HEK293 (cell line): ENCODE measurements at regions not wholly inside any gene's neighbourhood (a gene's known extent, or its start where the extent isn't known, plus 50 kb on each side); places are given as distances from the start of the nearest gene placed in this dataset.

Source experiments
- CTCF ChIA-PET: fragments of 350-600 bp; formaldehyde crosslinking; extraction: SDS; loops from one replicate; lab custom pipeline; 2021; ENCODE audit warnings: antibody characterized with exemption; lab: Yijun Ruan, JAX
- POLR2A ChIA-PET: fragments of 300-600 bp; formaldehyde crosslinking; extraction: SDS; loops from one replicate; lab custom pipeline; 2020; ENCODE audit warnings: antibody characterized with exemption, inconsistent platforms; lab: Yijun Ruan, JAX
- H3K27ac ChIP-seq: fragments of 200-500 bp; sonication (Bioruptor generic); 2 replicates; pipeline ENCODE4 v1.5.1; 2014; ENCODE audit warnings: low read depth, low read length, control low read depth, inconsistent platforms; ENCODE audit errors: extremely low read depth
- H3K36me3 ChIP-seq, 2 experiments: fragments of 200-500 bp in 1 of 2; sonication (Bioruptor generic) in 1 of 2; 1 replicate in 1 of 2; 2 replicates in 1 of 2; pipeline ENCODE4 v1.5.1; 2014 to 2017; ENCODE audit warnings: inconsistent platforms in 2 of 2, low read length in 2 of 2; ENCODE audit not compliant: control insufficient read depth in 2 of 2, insufficient read depth in 1 of 2
- H3K4me1 ChIP-seq: fragments of 200-500 bp; sonication (Bioruptor generic); 2 replicates; pipeline ENCODE4 v1.5.1; 2014; ENCODE audit warnings: mild to moderate bottlenecking, low read length, inconsistent platforms; ENCODE audit not compliant: control insufficient read depth, insufficient read depth
- H3K4me3 ChIP-seq: 2 replicates; pipeline ENCODE4 v1.5.1; 2011; ENCODE audit warnings: low read depth, mild to moderate bottlenecking, control low read depth, low read length, moderate library complexity
- H3K9me3 ChIP-seq: fragments of 200-500 bp; sonication (Bioruptor generic); 2 replicates; pipeline ENCODE4 v1.5.1; 2014; ENCODE audit warnings: low read depth, low read length, inconsistent platforms; ENCODE audit not compliant: control insufficient read depth, insufficient read depth
- AEBP2 ChIP-seq: fragments of 450-650 bp; formaldehyde crosslinking; IDR thresholded peaks from 2 replicates; pipeline ENCODE4 v1.5.1; 2016; ENCODE audit warnings: missing biosample characterization, missing genetic modification characterization, borderline replicate concordance
- ZBTB11 ChIP-seq: fragments of 450-650 bp; formaldehyde crosslinking; conservative IDR thresholded peaks from 2 replicates; pipeline ENCODE4 v1.5.1; 2016; ENCODE audit warnings: low read depth, missing biosample characterization, missing genetic modification characterization
- ZNF121 ChIP-seq: fragments of 450-650 bp; formaldehyde crosslinking; IDR thresholded peaks from 2 replicates; pipeline ENCODE4 v1.5.1; 2016; ENCODE audit warnings: missing biosample characterization, missing genetic modification characterization
- ZNF133 ChIP-seq: fragments of 450-650 bp; formaldehyde crosslinking; IDR thresholded peaks from 2 replicates; pipeline ENCODE4 v1.5.1; 2016; ENCODE audit warnings: missing biosample characterization, missing genetic modification characterization
- ZNF280C ChIP-seq: fragments of 450-650 bp; formaldehyde crosslinking; IDR thresholded peaks from 2 replicates; pipeline ENCODE4 v1.5.1; 2016; ENCODE audit warnings: missing biosample characterization, missing genetic modification characterization
- ZNF433 ChIP-seq: fragments of 450-650 bp; formaldehyde crosslinking; IDR thresholded peaks from 2 replicates; pipeline ENCODE4 v1.5.1; 2016; ENCODE audit warnings: missing biosample characterization, missing genetic modification characterization, low read depth
- ZNF707 ChIP-seq: fragments of 450-650 bp; formaldehyde crosslinking; IDR thresholded peaks from 2 replicates; pipeline ENCODE4 v1.5.1; 2016; ENCODE audit warnings: missing biosample characterization, missing genetic modification characterization
- ZNF792 ChIP-seq: fragments of 450-650 bp; formaldehyde crosslinking; IDR thresholded peaks from 2 replicates; pipeline ENCODE4 v1.5.1; 2016; ENCODE audit warnings: missing biosample characterization, missing genetic modification characterization
- TF ChIP-seq, protein P1 (sequence below): fragments of 450-650 bp; formaldehyde crosslinking; IDR thresholded peaks from 2 replicates; pipeline ENCODE4 v1.5.1; 2016; ENCODE audit warnings: missing biosample characterization, missing genetic modification characterization

GRCh38 chr17:54494721-54495715 is 405.6 kb upstream of the TOM1L1 start (continued):
- no peak for TF ChIP-seq ZNF121 (tag by site-specific recombination)
- TF ChIP-seq, protein P1, sequence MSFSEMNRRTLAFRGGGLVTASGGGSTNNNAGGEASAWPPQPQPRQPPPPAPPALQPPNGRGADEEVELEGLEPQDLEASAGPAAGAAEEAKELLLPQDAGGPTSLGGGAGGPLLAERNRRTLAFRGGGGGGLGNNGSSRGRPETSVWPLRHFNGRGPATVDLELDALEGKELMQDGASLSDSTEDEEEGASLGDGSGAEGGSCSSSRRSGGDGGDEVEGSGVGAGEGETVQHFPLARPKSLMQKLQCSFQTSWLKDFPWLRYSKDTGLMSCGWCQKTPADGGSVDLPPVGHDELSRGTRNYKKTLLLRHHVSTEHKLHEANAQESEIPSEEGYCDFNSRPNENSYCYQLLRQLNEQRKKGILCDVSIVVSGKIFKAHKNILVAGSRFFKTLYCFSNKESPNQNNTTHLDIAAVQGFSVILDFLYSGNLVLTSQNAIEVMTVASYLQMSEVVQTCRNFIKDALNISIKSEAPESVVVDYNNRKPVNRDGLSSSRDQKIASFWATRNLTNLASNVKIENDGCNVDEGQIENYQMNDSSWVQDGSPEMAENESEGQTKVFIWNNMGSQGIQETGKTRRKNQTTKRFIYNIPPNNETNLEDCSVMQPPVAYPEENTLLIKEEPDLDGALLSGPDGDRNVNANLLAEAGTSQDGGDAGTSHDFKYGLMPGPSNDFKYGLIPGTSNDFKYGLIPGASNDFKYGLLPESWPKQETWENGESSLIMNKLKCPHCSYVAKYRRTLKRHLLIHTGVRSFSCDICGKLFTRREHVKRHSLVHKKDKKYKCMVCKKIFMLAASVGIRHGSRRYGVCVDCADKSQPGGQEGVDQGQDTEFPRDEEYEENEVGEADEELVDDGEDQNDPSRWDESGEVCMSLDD (tag by site-specific recombination), result no peak

DNA sequence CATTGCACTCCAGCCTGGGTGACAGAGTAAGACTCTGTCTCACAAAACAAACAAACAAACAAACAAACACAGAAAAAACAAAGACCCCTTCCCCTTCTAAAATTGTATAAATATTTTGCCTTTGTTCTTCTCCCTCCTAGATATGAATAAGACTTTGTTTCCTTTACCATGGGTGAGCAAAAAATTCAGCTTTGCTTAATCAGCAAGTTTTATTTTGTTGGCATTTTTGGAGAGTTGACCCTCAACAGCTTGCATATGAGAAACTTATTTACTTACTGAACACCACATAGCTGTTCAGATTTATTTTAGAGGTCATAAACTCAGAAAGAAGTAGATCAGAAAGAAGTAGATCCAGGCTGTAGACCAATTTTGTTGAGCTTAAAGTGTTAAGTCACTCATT is 395.2 kb upstream of the TOM1L1 start:
- Histone ChIP-seq H3K36me3 (no peaks in the 10 kb centered on the region), H3K9me3 (no peaks in the 10 kb centered on the region), H3K4me1 (no peaks in the 10 kb centered on the region), H3K4me3 (no peak overlapping the region), H3K27ac (no peak overlapping the region)
- TF ChIP-seq ZNF707 (tag by site-specific recombination) (no peak), ZNF133 (tag by site-specific recombination) (no peak), ZNF433 (tag by site-specific recombination) (no peak), ZBTB11 (tag by site-specific recombination) (no peak), ZNF792 (tag by site-specific recombination) (no peak), ZNF280C (tag by site-specific recombination) (no peak), AEBP2 (no peak)
- TF ChIP-seq, protein P1 (tag by site-specific recombination), result no peak
- ChIA-PET CTCF (interaction anchor here (0.6 kb wide), 1 partner anchor 296 kb away, joined by 3 read pairs; no protein-coding TSS in a partner anchor), POLR2A (no interaction called here)
